Activated naive CD8-positive, alpha-beta T cell (primary cell): ENCODE measurements at regions not wholly inside any gene's neighbourhood (a gene's known extent, or its start where the extent isn't known, plus 50 kb on each side); places are given as distances from the start of the nearest gene placed in this dataset.
"Not testable (repeated sequence)": the region's sequence is repeated elsewhere in the genome, so short reads cannot be mapped to it uniquely, and the experiment has no call there.

Experiments
- H3K27ac Mint-ChIP-seq: one replicate; pipeline ENCODE4 v1.8.0; 2021; ENCODE audit warnings: mixed read lengths
- H3K27me3 Mint-ChIP-seq: one replicate; pipeline ENCODE4 v1.8.0; 2021; ENCODE audit warnings: mixed read lengths
- H3K36me3 Mint-ChIP-seq: one replicate; pipeline ENCODE4 v1.8.0; 2021; ENCODE audit warnings: mixed read lengths
- H3K4me1 Mint-ChIP-seq: one replicate; pipeline ENCODE4 v1.8.0; 2021; ENCODE audit warnings: low read depth, mixed read lengths
- H3K4me3 Mint-ChIP-seq: one replicate; pipeline ENCODE4 v1.8.0; 2021; ENCODE audit warnings: mild to moderate bottlenecking, mixed read lengths
- H3K9me3 Mint-ChIP-seq: one replicate; pipeline ENCODE4 v1.8.0; 2021; ENCODE audit warnings: low read depth, mixed read lengths

GRCh38 chr3:8157640-8158039 is 344.0 kb upstream of the LMCD1 start:
- Mint-ChIP-seq H3K9me3 (no peaks in the 10 kb centered on the region), H3K27me3 (peaks cover 4% of the 10 kb centered on the region), H3K4me1 (no peaks in the 10 kb centered on the region)

GRCh38 chr3:8164145-8164544 is 337.5 kb upstream of the LMCD1 start:
- Mint-ChIP-seq H3K4me1 (no peaks in the 10 kb centered on the region), H3K27ac (no peak overlapping the region), H3K27me3 (no peaks in the 10 kb centered on the region), H3K9me3 (no peaks in the 10 kb centered on the region), H3K36me3 (no peaks in the 10 kb centered on the region), H3K4me3 (no peak overlapping the region)

More at GRCh38 chr3:8157640-8158039, 344.0 kb upstream of the LMCD1 start:
- H3K4me3 Mint-ChIP-seq = no peak overlapping the region
- no peak overlapping the region for H3K27ac Mint-ChIP-seq
- H3K36me3 Mint-ChIP-seq = no peaks in the 10 kb centered on the region

GRCh38 chr3:8166014-8166413 is 335.6 kb upstream of the LMCD1 start:
- no peaks in the 10 kb centered on the region for H3K27me3 Mint-ChIP-seq
- H3K36me3 Mint-ChIP-seq = no peaks in the 10 kb centered on the region
- no peaks in the 10 kb centered on the region for H3K4me1 Mint-ChIP-seq
- H3K27ac Mint-ChIP-seq = no peak overlapping the region
- H3K9me3 Mint-ChIP-seq = no peaks in the 10 kb centered on the region
- no peak overlapping the region for H3K4me3 Mint-ChIP-seq

GRCh38 chr3:8170971-8171508 is 330.6 kb upstream of the LMCD1 start:
- Mint-ChIP-seq H3K27ac (no peak overlapping the region), H3K9me3 (no peaks in the 10 kb centered on the region), H3K27me3 (no peaks in the 10 kb centered on the region), H3K36me3 (no peaks in the 10 kb centered on the region), H3K4me3 (no peak overlapping the region), H3K4me1 (no peaks in the 10 kb centered on the region)

GRCh38 chr3:8173892-8174291 is 327.7 kb upstream of the LMCD1 start:
- Mint-ChIP-seq H3K27me3 (no peaks in the 10 kb centered on the region), H3K4me1 (no peaks in the 10 kb centered on the region), H3K36me3 (no peaks in the 10 kb centered on the region), H3K9me3 (no peaks in the 10 kb centered on the region), H3K4me3 (no peak overlapping the region), H3K27ac (no peak overlapping the region)

- not testable (repeated sequence) for H3K36me3 Mint-ChIP-seq, H3K9me3 Mint-ChIP-seq, H3K4me3 Mint-ChIP-seq, H3K4me1 Mint-ChIP-seq, H3K27ac Mint-ChIP-seq, H3K27me3 Mint-ChIP-seq
These were observed 324.7 kb upstream of the LMCD1 start for GRCh38 chr3:8176759-8177483.

- not testable (repeated sequence) for H3K4me1 Mint-ChIP-seq, H3K9me3 Mint-ChIP-seq, H3K27me3 Mint-ChIP-seq, H3K4me3 Mint-ChIP-seq, H3K27ac Mint-ChIP-seq, H3K36me3 Mint-ChIP-seq
These were observed 323.1 kb upstream of the LMCD1 start for GRCh38 chr3:8178516-8178915.

- Mint-ChIP-seq H3K9me3 (no peaks in the 10 kb centered on the region), H3K27ac (no peak overlapping the region)
These were observed 318.7 kb upstream of the LMCD1 start for GRCh38 chr3:8182904-8183303.

GRCh38 chr3:8183627-8184026 is 318.0 kb upstream of the LMCD1 start:
- Mint-ChIP-seq H3K27ac (no peak overlapping the region), H3K27me3 (no peaks in the 10 kb centered on the region), H3K36me3 (no peaks in the 10 kb centered on the region), H3K4me3 (no peak overlapping the region), H3K9me3 (no peaks in the 10 kb centered on the region), H3K4me1 (no peaks in the 10 kb centered on the region)

More at GRCh38 chr3:8182904-8183303, 318.7 kb upstream of the LMCD1 start:
- H3K4me3 Mint-ChIP-seq = no peak overlapping the region
- H3K36me3 Mint-ChIP-seq = no peaks in the 10 kb centered on the region
- H3K27me3 Mint-ChIP-seq = no peaks in the 10 kb centered on the region
- no peaks in the 10 kb centered on the region for H3K4me1 Mint-ChIP-seq

- no peaks in the 10 kb centered on the region for H3K27me3 Mint-ChIP-seq
- no peaks in the 10 kb centered on the region for H3K4me1 Mint-ChIP-seq
- H3K36me3 Mint-ChIP-seq = no peaks in the 10 kb centered on the region
- no peak overlapping the region for H3K27ac Mint-ChIP-seq
- H3K4me3 Mint-ChIP-seq = no peak overlapping the region
- no peaks in the 10 kb centered on the region for H3K9me3 Mint-ChIP-seq
These were observed 315.4 kb upstream of the LMCD1 start for GRCh38 chr3:8186213-8186612.

GRCh38 chr3:8187996-8188395 is 313.6 kb upstream of the LMCD1 start:
- Mint-ChIP-seq H3K9me3 (no peaks in the 10 kb centered on the region), H3K27me3 (peaks cover 3% of the 10 kb centered on the region), H3K36me3 (no peaks in the 10 kb centered on the region), H3K27ac (no peak overlapping the region), H3K4me1 (no peaks in the 10 kb centered on the region), H3K4me3 (no peak overlapping the region)

- Mint-ChIP-seq H3K4me3 (no peak overlapping the region), H3K36me3 (no peaks in the 10 kb centered on the region), H3K4me1 (no peaks in the 10 kb centered on the region), H3K9me3 (no peaks in the 10 kb centered on the region), H3K27ac (no peak overlapping the region), H3K27me3 (peaks cover 3% of the 10 kb centered on the region)
These were observed 312.6 kb upstream of the LMCD1 start for GRCh38 chr3:8189051-8189450.

- Mint-ChIP-seq H3K4me1 (no peaks in the 10 kb centered on the region), H3K4me3 (no peak overlapping the region), H3K27ac (no peak overlapping the region), H3K27me3 (peaks cover 7% of the 10 kb centered on the region), H3K36me3 (peaks cover under 1% of the 10 kb centered on the region), H3K9me3 (no peaks in the 10 kb centered on the region)
These were observed 310.2 kb upstream of the LMCD1 start for GRCh38 chr3:8191406-8191805.

- Mint-ChIP-seq H3K36me3 (peaks cover 2% of the 10 kb centered on the region), H3K27ac (no peak overlapping the region), H3K27me3 (peaks cover 8% of the 10 kb centered on the region), H3K4me1 (no peaks in the 10 kb centered on the region), H3K4me3 (no peak overlapping the region), H3K9me3 (no peaks in the 10 kb centered on the region)
These were observed 304.2 kb upstream of the LMCD1 start for GRCh38 chr3:8197384-8197783.

GRCh38 chr3:8198605-8199004 is 303.0 kb upstream of the LMCD1 start:
- peaks cover 2% of the 10 kb centered on the region for H3K36me3 Mint-ChIP-seq
- H3K4me1 Mint-ChIP-seq = no peaks in the 10 kb centered on the region
- H3K9me3 Mint-ChIP-seq = no peaks in the 10 kb centered on the region
- peaks cover 8% of the 10 kb centered on the region for H3K27me3 Mint-ChIP-seq
- H3K4me3 Mint-ChIP-seq = no peak overlapping the region
- H3K27ac Mint-ChIP-seq = no peak overlapping the region

- H3K9me3 Mint-ChIP-seq = no peaks in the 10 kb centered on the region
- peaks cover 2% of the 10 kb centered on the region for H3K36me3 Mint-ChIP-seq
- H3K4me1 Mint-ChIP-seq = no peaks in the 10 kb centered on the region
- no peak overlapping the region for H3K4me3 Mint-ChIP-seq
- no peak overlapping the region for H3K27ac Mint-ChIP-seq
- peaks cover 3% of the 10 kb centered on the region for H3K27me3 Mint-ChIP-seq
These were observed 300.6 kb upstream of the LMCD1 start for GRCh38 chr3:8200996-8201395.
